ENCODE measurements at regions not wholly inside any gene's neighbourhood (a gene's known extent, or its start where the extent isn't known, plus 50 kb on each side); places are given as distances from the start of the nearest gene placed in this dataset.
"Not testable (repeated sequence)": the region's sequence is repeated elsewhere in the genome, so short reads cannot be mapped to it uniquely, and the experiment has no call there.

GRCh38 chr4:159748834-159749444 lies 646.1 kb downstream of the RAPGEF2 start:
- DNase-seq, result no peak

GRCh38 chr4:159757499-159757898 lies 654.6 kb downstream of the RAPGEF2 start:
- no peak for DNase-seq

GRCh38 chr4:159758061-159758460 lies 655.2 kb downstream of the RAPGEF2 start:
- no peak for DNase-seq

- DNase-seq, result no peak
Observed at GRCh38 chr4:159762672-159763071, 659.8 kb downstream of the RAPGEF2 start.

GRCh38 chr4:159764343-159764952 lies 661.6 kb downstream of the RAPGEF2 start:
- DNase-seq, result peak; percentile 43

- no peak for DNase-seq
Observed at GRCh38 chr4:159765382-159765781, 662.5 kb downstream of the RAPGEF2 start.

- DNase-seq, result no peak
Observed at GRCh38 chr4:159766241-159766640, 663.4 kb downstream of the RAPGEF2 start.

GRCh38 chr4:159767406-159767805 lies 664.5 kb downstream of the RAPGEF2 start:
- no peak for DNase-seq

- no peak for DNase-seq
Observed at GRCh38 chr4:159768016-159768415, 665.1 kb downstream of the RAPGEF2 start.

- no peak for DNase-seq
Observed at GRCh38 chr4:159770401-159770800, 667.5 kb downstream of the RAPGEF2 start.

GRCh38 chr4:159770969-159771368 lies 668.1 kb downstream of the RAPGEF2 start:
- no peak for DNase-seq

GRCh38 chr4:159776961-159777360 lies 674.1 kb downstream of the RAPGEF2 start:
- DNase-seq, result no peak

GRCh38 chr4:159777689-159778088 lies 674.8 kb downstream of the RAPGEF2 start:
- no peak for DNase-seq

GRCh38 chr4:159778298-159778697 lies 675.4 kb downstream of the RAPGEF2 start:
- DNase-seq, result no peak

- DNase-seq, result no peak
Observed at GRCh38 chr4:159779716-159780115, 676.8 kb downstream of the RAPGEF2 start.

GRCh38 chr4:159780196-159780922 lies 677.5 kb downstream of the RAPGEF2 start:
- DNase-seq, result no peak

- no peak for DNase-seq
Observed at GRCh38 chr4:159787901-159788300, 685.0 kb downstream of the RAPGEF2 start.

GRCh38 chr4:159791334-159791733 lies 688.5 kb downstream of the RAPGEF2 start:
- DNase-seq, result no peak

GRCh38 chr4:159804592-159804991 lies 701.7 kb downstream of the RAPGEF2 start:
- not testable (repeated sequence) for DNase-seq

- no peak for DNase-seq
Observed at GRCh38 chr4:159823743-159824142, 720.9 kb downstream of the RAPGEF2 start.

GRCh38 chr4:159828687-159829086 lies 725.8 kb downstream of the RAPGEF2 start:
- no peak for DNase-seq

- no peak for DNase-seq
Observed at GRCh38 chr4:159829184-159829583, 726.3 kb downstream of the RAPGEF2 start.

GRCh38 chr4:159837071-159837470 lies 734.2 kb downstream of the RAPGEF2 start:
- no peak for DNase-seq

- DNase-seq, result no peak
Observed at GRCh38 chr4:159855731-159856130, 752.9 kb downstream of the RAPGEF2 start.
